GM06990 (cell line): ENCODE measurements at regions not wholly inside any gene's neighbourhood (a gene's known extent, or its start where the extent isn't known, plus 50 kb on each side); places are given as distances from the start of the nearest gene placed in this dataset.

Experiments
- DNase-seq: peaks from one replicate; pipeline ENCODE4 v3.0.0-alpha.2; 2011; ENCODE audit not compliant: insufficient read length; ENCODE audit errors: extremely low read depth
- H3K27me3 ChIP-seq: replicated peaks from 2 replicates; pipeline ENCODE4 v1.6.0; 2011; ENCODE audit warnings: low read length; ENCODE audit not compliant: control insufficient read depth, insufficient read depth
- H3K36me3 ChIP-seq: 2 replicates; pipeline ENCODE4 v1.5.1; 2011; ENCODE audit warnings: low read length; ENCODE audit not compliant: control insufficient read depth, insufficient read depth
- H3K4me3 ChIP-seq: replicated peaks from 2 replicates; pipeline ENCODE4 v1.5.1; 2011; ENCODE audit warnings: low read depth, mild to moderate bottlenecking, control low read depth, low read length
- CTCF ChIP-seq: IDR thresholded peaks from 2 replicates; pipeline ENCODE4 v1.5.1; 2011; ENCODE audit warnings: low read length, control low read depth, mild to moderate bottlenecking, inconsistent platforms; ENCODE audit not compliant: insufficient read depth, poor library complexity, severe bottlenecking

- DNase-seq, result no peak
- Histone ChIP-seq H3K27me3 (no peaks in the 10 kb centered on the region), H3K36me3 (no peaks in the 10 kb centered on the region), H3K4me3 (no peak overlapping the region)
- TF ChIP-seq CTCF, result no peak
Observed at GRCh38 chr6:144401736-144402733, 116.9 kb downstream of the UTRN start.

- H3K4me3 ChIP-seq, result no peak overlapping the region
- H3K27me3 ChIP-seq, result no peaks in the 10 kb centered on the region
- no peak for DNase-seq
- H3K36me3 ChIP-seq, result no peaks in the 10 kb centered on the region
- TF ChIP-seq CTCF, result no peak
Observed at GRCh38 chr6:144402750-144403149, 117.6 kb downstream of the UTRN start.

GRCh38 chr6:144405163-144405562 lies 120.0 kb downstream of the UTRN start:
- Histone ChIP-seq H3K4me3 (no peak overlapping the region), H3K27me3 (no peaks in the 10 kb centered on the region), H3K36me3 (no peaks in the 10 kb centered on the region)
- no peak for TF ChIP-seq CTCF
- no peak for DNase-seq

- H3K4me3 ChIP-seq, result no peak overlapping the region
- TF ChIP-seq CTCF, result no peak
- no peaks in the 10 kb centered on the region for H3K36me3 ChIP-seq
- no peaks in the 10 kb centered on the region for H3K27me3 ChIP-seq
- DNase-seq, result no peak
Observed at GRCh38 chr6:144406796-144407195, 121.7 kb downstream of the UTRN start.

- Histone ChIP-seq H3K4me3 (no peak overlapping the region), H3K36me3 (no peaks in the 10 kb centered on the region), H3K27me3 (no peaks in the 10 kb centered on the region)
- DNase-seq, result no peak
- no peak for TF ChIP-seq CTCF
Observed at GRCh38 chr6:144408161-144408560, 123.0 kb downstream of the UTRN start.
